ENCODE measurements at regions not wholly inside any gene's neighbourhood (a gene's known extent, or its start where the extent isn't known, plus 50 kb on each side); places are given as distances from the start of the nearest gene placed in this dataset.
"Not testable (repeated sequence)": the region's sequence is repeated elsewhere in the genome, so short reads cannot be mapped to it uniquely, and the experiment has no call there.

DNA sequence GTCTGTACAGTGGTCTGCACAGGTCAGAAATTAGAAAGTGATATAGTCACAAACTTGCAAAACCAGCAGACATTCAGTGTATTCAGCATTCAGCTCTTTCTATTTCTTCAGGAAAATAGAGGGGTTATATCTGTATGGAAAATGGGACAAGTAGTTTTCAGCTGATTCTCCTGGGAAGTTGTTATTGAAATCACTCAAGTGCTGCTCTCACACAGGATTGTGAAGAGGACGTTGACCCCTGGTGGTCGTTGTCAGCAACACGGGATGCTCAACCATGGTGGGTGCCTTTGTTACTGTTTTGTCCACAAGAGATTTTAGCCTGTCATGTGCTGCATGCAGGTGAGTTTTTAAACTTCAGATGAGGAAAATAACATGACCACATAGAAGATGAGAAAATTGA lies 981.8 kb downstream of the TMEM121 start:
- Mint-ChIP-seq H3K4me3 (peak overlapping the region; percentile 9), H3K36me3 (ENCODE audit: low read depth) (peaks cover 3% of the 10 kb centered on the region), H3K9me3 (no peaks in the 10 kb centered on the region), H3K27ac (peak overlapping the region; percentile 44), H3K4me1 (ENCODE audit: low read depth) (peaks cover 61% of the 10 kb centered on the region), H3K27me3 (ENCODE audit: low read depth) (peaks cover 32% of the 10 kb centered on the region)

DNA sequence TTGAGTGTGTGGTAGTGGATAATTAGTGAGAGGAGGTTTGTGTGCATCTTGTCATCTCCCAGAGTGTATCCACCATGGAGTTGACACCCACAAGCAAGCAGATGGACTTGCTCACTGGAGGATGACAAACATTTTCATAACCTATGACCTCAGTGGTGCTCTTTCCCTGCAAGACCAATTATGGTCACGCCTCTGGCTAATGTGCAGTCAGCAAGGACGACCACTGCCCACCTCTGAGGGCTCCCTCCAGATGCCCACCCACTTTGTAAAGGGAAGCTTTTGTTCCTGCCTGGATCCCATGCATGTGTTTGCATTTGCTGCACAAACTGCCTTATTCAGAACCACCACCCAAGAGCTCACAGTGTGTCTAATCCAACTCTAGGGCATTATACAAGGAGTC lies 982.8 kb downstream of the TMEM121 start:
- Mint-ChIP-seq H3K4me1 (ENCODE audit: low read depth) (peaks cover 66% of the 10 kb centered on the region), H3K9me3 (no peaks in the 10 kb centered on the region), H3K4me3 (no peak overlapping the region), H3K36me3 (ENCODE audit: low read depth) (peaks cover 3% of the 10 kb centered on the region), H3K27me3 (ENCODE audit: low read depth) (peaks cover 38% of the 10 kb centered on the region), H3K27ac (no peak overlapping the region)

DNA sequence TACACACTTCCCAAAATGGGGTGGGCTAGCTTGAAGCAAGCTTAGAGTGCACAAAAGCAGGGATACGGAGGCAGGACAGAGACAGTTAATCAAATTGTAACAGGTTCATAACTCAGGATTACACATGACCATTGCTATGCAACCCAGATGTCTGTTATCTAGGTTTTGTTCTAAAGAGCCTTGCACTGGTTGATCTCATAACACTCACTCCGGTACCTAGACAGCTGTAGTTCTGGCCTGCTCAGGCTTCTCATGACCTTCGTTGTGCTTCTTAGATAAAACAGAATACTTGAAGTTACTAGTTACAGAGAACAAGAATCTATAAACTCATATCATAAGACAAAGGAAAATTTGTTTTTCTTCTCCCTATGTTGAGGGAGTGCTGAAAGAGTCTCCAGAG lies 983.4 kb downstream of the TMEM121 start:
- H3K27ac Mint-ChIP-seq: no peak overlapping the region
- peaks cover 66% of the 10 kb centered on the region for H3K4me1 Mint-ChIP-seq (ENCODE audit: low read depth)
- no peak overlapping the region for H3K4me3 Mint-ChIP-seq
- no peaks in the 10 kb centered on the region for H3K9me3 Mint-ChIP-seq
- peaks cover 36% of the 10 kb centered on the region for H3K27me3 Mint-ChIP-seq (ENCODE audit: low read depth)
- H3K36me3 Mint-ChIP-seq (ENCODE audit: low read depth): peaks cover 3% of the 10 kb centered on the region

DNA sequence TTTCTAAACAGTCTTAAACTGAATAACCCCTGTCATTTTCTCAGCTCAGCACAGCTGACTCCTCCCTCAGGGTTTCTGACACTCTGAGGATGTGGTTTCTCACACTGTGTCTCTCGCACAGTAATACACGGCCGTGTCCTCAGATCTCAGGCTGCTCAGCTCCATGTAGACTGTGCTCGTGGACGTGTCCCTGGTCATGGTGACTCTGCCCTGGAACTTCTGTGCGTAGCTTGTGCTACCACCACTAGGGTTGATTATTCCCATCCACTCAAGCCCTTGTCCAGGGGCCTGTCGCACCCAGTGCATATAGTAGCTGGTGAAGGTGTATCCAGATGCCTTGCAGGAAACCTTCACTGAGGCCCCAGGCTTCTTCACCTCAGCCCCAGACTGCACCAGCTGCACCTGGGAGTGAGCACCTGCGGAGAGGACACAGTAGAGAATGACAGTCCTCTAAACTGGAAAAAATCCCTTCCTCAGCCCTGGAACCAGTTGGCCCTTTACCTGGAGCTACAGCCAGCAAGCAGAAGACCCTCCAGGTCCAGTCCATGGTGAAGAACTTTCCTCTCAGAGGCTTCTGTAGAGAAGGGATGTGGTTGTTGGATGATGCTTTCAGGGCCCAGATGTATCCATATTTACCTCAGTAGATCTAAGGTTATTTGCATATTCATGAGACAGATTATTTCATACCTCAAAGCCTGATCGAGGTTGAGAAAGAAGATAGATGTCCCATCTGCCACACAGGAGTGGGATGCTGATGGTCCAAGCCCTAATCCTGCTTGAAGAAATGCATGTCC lies 984.8 kb downstream of the TMEM121 start:
- Mint-ChIP-seq H3K27ac (peak overlapping the region; percentile 85), H3K9me3 (no peaks in the 10 kb centered on the region), H3K27me3 (ENCODE audit: low read depth) (peaks cover 45% of the 10 kb centered on the region), H3K36me3 (ENCODE audit: low read depth) (peaks cover 3% of the 10 kb centered on the region), H3K4me1 (ENCODE audit: low read depth) (peaks cover 59% of the 10 kb centered on the region), H3K4me3 (peak overlapping the region; percentile 45)

DNA sequence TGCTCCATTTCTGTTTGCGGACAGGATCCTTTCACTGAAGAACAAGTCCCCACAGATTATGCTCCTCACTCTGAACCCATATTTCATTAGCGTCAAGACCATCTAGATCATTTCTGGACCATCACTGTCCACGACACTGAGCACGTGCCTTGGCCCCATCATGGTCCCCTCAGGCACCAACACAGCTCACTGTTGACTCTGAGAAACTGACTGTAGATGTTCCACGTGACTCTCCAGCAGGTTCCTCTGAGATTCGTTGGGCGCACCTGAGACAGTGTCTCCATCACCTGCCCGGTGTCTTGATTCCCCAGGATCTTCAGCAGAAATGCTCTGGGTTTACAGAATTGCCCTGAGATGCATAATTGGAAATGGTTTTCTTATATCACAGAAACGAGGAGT lies 985.4 kb downstream of the TMEM121 start:
- H3K27me3 Mint-ChIP-seq (ENCODE audit: low read depth): peaks cover 51% of the 10 kb centered on the region
- H3K4me1 Mint-ChIP-seq (ENCODE audit: low read depth): peaks cover 55% of the 10 kb centered on the region
- peak overlapping the region; percentile 45 for H3K4me3 Mint-ChIP-seq

DNA sequence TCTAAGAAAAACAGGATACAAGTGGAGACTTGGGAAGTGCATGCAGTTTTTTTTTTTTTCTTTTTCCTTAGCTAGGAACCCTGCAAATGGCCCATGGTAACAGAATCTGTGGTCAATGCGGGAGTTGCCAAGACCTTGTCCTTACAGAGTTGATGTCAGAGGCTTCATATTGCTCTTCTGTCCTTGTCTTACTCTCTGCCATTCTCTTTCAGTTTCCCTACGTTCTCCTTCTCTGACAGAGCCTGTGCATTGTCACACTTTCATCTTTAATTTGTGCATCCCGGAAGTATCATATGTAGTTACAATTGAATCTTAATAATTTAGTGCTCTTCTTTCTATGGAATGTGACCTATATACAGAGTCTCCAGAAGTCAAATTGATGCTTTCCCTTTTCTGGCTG lies 986.9 kb downstream of the TMEM121 start:
- no peak overlapping the region for H3K27ac Mint-ChIP-seq
- H3K27me3 Mint-ChIP-seq (ENCODE audit: low read depth): peaks cover 63% of the 10 kb centered on the region
- H3K4me3 Mint-ChIP-seq: no peak overlapping the region
- peaks cover 2% of the 10 kb centered on the region for H3K36me3 Mint-ChIP-seq (ENCODE audit: low read depth)
- H3K9me3 Mint-ChIP-seq: no peaks in the 10 kb centered on the region
- H3K4me1 Mint-ChIP-seq (ENCODE audit: low read depth): peaks cover 47% of the 10 kb centered on the region

More for the DNA sequence above, 985.4 kb downstream of the TMEM121 start:
- peaks cover 3% of the 10 kb centered on the region for H3K36me3 Mint-ChIP-seq (ENCODE audit: low read depth)
- H3K27ac Mint-ChIP-seq: peak overlapping the region; percentile 85
- H3K9me3 Mint-ChIP-seq: no peaks in the 10 kb centered on the region

DNA sequence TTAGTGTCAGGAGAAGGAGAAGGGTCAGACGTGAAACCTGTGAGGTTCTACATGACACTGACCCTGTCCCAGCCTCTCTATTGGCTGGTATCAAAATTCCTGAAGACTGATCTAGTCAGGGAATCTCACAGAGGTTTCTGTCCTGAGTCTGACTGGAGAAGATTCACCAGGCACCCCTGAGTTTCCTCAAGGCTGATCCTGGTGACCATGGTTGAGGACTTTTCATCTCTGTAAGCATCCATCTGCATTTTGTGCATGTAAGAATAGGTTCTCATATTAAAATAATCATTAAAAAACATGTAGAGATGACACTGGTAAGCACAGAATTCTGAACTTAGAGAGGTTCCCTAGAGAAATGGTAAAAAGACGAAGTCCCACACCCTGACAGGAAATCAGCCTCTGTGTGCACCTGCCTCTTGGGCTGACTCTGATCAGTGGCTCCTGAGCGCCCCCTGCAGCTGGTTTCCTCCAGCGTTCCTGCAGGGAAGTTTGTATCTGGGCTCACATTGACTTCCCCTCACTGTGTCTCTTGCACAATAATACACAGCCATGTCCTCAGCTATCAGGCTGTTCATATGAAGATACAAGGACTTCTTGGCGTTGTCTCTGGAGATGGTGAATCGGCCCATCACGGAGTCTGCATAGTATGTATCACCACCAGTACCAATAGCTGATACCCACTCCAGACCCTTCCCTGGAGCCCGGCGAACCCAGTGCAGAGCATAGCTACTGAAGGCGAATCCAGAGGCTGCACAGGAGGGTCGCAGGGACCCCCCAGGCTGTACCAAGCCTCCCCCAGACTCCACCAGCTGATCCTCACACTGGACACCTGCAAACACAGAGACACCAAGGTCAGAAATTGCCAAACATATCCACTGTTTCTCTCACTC lies 991.9 kb downstream of the TMEM121 start:
- H3K27ac Mint-ChIP-seq: no peak overlapping the region
- H3K9me3 Mint-ChIP-seq: no peaks in the 10 kb centered on the region
- H3K4me3 Mint-ChIP-seq: no peak overlapping the region
- no peaks in the 10 kb centered on the region for H3K36me3 Mint-ChIP-seq (ENCODE audit: low read depth)
- peaks cover 76% of the 10 kb centered on the region for H3K27me3 Mint-ChIP-seq (ENCODE audit: low read depth)
- H3K4me1 Mint-ChIP-seq (ENCODE audit: low read depth): peaks cover 10% of the 10 kb centered on the region

DNA sequence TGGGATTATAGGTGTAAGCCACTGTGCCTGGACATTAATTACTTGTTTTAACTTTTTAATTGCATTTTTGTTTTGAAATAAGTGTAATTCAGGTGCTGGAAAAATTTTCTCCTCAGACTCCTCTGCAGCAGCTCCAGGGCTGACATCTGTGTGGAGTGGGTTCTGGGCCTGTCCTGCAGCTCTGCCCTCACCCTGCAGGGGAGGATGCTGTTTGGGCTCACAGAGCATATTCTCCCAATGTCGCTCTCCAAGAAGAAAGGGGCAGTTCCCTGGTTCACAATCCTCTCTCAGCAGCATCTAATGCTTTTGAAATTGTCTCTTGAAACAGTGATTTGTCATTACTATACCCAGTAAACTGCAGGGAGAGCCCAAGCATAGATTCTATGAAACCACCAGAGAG lies 995.7 kb downstream of the TMEM121 start:
- not testable (repeated sequence) for H3K4me1 Mint-ChIP-seq (ENCODE audit: low read depth); H3K4me3 Mint-ChIP-seq; H3K9me3 Mint-ChIP-seq; H3K27ac Mint-ChIP-seq; H3K36me3 Mint-ChIP-seq (ENCODE audit: low read depth)
- peaks cover 50% of the 10 kb centered on the region for H3K27me3 Mint-ChIP-seq (ENCODE audit: low read depth)

DNA sequence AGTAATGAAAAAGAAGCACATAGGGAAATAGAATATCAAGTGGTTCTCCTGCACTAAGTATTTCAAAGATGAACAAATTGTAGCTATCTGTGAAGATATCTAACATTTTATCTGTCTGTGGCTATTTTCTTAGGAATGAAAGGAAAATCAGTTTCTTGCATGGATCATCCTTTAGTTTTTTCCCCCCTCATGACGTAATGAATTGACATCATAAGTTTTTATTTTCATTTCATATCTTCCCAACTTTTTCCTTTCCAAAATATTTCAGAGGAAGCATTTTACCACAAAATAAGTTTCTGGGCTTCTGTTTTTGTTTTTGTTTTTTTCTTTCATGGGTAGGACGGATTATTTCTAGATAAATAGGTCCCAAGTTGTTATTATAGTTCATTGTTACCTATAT lies 996.6 kb downstream of the TMEM121 start:
- H3K4me1 Mint-ChIP-seq (ENCODE audit: low read depth): peaks cover 3% of the 10 kb centered on the region
- peaks cover 42% of the 10 kb centered on the region for H3K27me3 Mint-ChIP-seq (ENCODE audit: low read depth)
- H3K9me3 Mint-ChIP-seq: peaks cover 4% of the 10 kb centered on the region
- H3K27ac Mint-ChIP-seq: no peak overlapping the region
- H3K36me3 Mint-ChIP-seq (ENCODE audit: low read depth): no peaks in the 10 kb centered on the region
- no peak overlapping the region for H3K4me3 Mint-ChIP-seq

DNA sequence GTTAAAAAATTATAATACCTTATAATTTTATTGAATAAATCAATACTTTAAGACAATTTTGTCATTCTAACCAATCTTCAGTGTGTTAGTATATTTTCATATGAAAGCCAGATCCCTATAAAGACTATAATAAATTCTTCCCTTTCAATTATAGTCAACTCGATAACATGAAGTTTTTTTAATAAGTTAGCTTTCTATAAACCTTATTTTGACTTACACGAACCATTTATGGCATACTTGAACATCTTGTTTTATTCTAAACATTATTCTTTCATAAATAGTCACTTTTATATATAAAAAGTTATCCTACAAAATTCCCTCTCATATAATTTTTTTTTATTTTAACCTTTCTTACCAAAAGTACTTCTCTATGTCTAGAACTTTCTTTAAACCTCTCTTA lies 1002.3 kb downstream of the TMEM121 start:
- Mint-ChIP-seq H3K27me3 (ENCODE audit: low read depth) (peaks cover 24% of the 10 kb centered on the region), H3K9me3 (peaks cover 9% of the 10 kb centered on the region), H3K36me3 (ENCODE audit: low read depth) (no peaks in the 10 kb centered on the region)

DNA sequence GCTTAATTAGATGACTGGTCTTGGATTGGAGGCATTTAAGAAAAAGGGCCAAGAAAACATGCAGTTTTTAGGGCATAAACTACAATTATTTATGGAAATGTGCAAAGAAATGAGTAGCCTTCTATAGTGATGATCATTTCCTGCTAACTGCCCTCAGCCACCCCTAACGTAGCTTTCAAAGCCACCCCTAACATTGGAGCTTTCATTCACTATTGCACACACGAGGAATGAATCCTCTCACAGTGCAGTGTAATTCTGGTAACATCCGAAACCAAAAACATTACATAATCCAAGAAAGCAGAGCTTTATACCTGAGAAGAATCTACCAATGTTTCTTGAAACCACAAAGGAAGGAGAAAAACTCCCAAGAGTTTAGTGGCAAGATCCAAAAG lies 1003.6 kb downstream of the TMEM121 start:
- Mint-ChIP-seq H3K36me3 (ENCODE audit: low read depth) (no peaks in the 10 kb centered on the region), H3K27ac (no peak overlapping the region), H3K4me1 (ENCODE audit: low read depth) (peaks cover 4% of the 10 kb centered on the region), H3K4me3 (no peak overlapping the region), H3K27me3 (ENCODE audit: low read depth) (peaks cover 30% of the 10 kb centered on the region), H3K9me3 (peaks cover 9% of the 10 kb centered on the region)

More for the DNA sequence above, 1002.3 kb downstream of the TMEM121 start:
- H3K27ac Mint-ChIP-seq: no peak overlapping the region
- H3K4me3 Mint-ChIP-seq: no peak overlapping the region
- peaks cover 4% of the 10 kb centered on the region for H3K4me1 Mint-ChIP-seq (ENCODE audit: low read depth)

DNA sequence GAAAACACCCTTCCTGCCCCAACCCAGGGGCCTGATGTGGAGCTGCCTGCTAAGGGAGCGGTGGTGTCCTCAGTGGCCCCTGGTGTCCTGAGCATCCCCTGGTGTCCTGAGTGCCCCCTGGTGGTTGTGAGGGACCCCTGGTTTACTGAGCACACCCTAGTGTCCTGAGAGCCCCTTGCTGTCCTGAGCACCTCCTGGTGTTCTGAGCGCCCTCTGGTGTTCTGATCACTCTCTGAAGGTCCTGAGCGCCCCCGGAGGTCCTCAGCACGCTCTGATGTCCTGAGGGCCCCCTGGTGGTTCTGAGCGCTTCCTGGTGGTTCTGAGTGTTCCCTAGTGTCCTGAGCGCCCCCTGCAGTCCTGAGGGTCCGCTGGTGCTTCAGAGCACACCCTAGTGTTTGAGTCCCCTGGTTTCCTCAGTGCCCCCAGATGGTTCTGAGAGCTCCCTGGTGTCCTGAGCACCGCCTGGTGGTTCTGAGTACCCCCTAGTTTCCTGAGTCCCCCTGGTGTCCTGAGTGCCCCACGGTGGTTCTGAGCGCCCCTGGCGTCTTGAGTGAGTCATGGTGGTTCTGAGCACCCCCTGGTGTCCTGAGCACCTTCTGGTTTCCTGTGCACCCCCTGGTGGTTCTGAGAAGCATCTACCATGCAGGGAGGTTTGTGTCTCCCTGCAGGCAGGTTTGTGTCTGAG lies 1004.2 kb downstream of the TMEM121 start:
- Mint-ChIP-seq H3K4me3 (no peak overlapping the region), H3K27ac (no peak overlapping the region), H3K36me3 (ENCODE audit: low read depth) (no peaks in the 10 kb centered on the region), H3K9me3 (peaks cover 9% of the 10 kb centered on the region), H3K4me1 (ENCODE audit: low read depth) (peaks cover 4% of the 10 kb centered on the region), H3K27me3 (ENCODE audit: low read depth) (peaks cover 36% of the 10 kb centered on the region)

DNA sequence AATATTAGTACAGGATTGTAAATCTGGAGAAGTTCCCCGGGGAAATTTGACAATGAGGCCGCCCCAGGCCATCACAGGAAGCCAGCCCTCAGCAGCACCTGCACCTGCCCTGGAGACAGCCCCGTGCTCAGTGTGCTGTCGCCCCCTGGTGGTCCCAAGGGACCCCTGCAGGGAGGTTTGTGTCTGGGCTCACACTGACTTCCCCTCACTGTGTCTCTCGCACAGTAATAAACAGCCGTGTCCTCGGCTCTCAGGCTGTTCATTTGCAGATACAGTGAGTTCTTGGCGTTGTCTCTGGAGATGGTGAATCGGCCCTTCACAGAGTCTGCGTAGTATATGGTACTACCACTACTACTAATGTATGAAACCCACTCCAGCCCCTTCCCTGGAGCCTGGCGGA lies 1011.2 kb downstream of the TMEM121 start:
- H3K4me3 Mint-ChIP-seq, H3K9me3 Mint-ChIP-seq, H3K27ac Mint-ChIP-seq: not testable (repeated sequence)

DNA sequence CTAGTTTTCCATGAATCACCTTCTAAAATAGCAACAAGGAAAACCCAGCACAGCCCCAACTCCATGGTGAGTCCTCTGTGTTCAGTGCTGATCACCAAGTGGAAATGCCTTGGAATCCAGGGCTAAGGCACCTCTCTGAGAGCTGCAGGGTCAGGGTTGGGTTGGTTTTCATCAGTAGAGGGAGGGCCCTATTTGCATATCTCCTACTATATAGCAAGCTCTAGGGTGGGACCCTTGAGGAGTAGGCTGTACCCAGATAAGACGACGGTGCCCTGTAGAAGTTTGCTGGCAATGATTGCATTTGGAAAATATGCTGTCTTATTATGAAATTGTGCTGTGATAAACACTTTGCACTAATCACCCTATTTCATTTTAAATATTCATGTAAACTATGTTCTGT lies 1011.8 kb downstream of the TMEM121 start:
- Mint-ChIP-seq H3K36me3 (ENCODE audit: low read depth) (no peaks in the 10 kb centered on the region), H3K4me3 (no peak overlapping the region), H3K27ac (no peak overlapping the region), H3K9me3 (no peaks in the 10 kb centered on the region), H3K4me1 (ENCODE audit: low read depth) (peaks cover 10% of the 10 kb centered on the region), H3K27me3 (ENCODE audit: low read depth) (peaks cover 52% of the 10 kb centered on the region)

More for the DNA sequence above, 1011.2 kb downstream of the TMEM121 start:
- H3K27me3 Mint-ChIP-seq (ENCODE audit: low read depth): peaks cover 51% of the 10 kb centered on the region
- H3K4me1 Mint-ChIP-seq (ENCODE audit: low read depth): peaks cover 10% of the 10 kb centered on the region
- H3K36me3 Mint-ChIP-seq (ENCODE audit: low read depth): not testable (repeated sequence)
